Transverse colon (tissue), 4 donors: ENCODE measurements at regions not wholly inside any gene's neighbourhood (a gene's known extent, or its start where the extent isn't known, plus 50 kb on each side); places are given as distances from the start of the nearest gene placed in this dataset.

ENCODE experiments used
- DNase-seq: peaks from one replicate; pipeline ENCODE4 v3.0.0-alpha.2; 2019
- H3K27ac ChIP-seq, 4 donors: fragments of 200-600 bp; sonication (generic); 2 replicates each; pipeline ENCODE4 v1.5.1; 2016 to 2018; ENCODE audit warnings: inconsistent platforms in 4 of 4
- H3K27me3 ChIP-seq: fragments of 200-600 bp; sonication (generic); 2 replicates; pipeline ENCODE4 v1.5.1; 2017; ENCODE audit warnings: inconsistent platforms
- H3K36me3 ChIP-seq, 4 donors: fragments of 200-600 bp; sonication (generic); 2 replicates each; pipeline ENCODE4 v1.5.1; 2017 to 2019; ENCODE audit warnings: inconsistent platforms in 4 of 4
- H3K4me1 ChIP-seq, 4 donors: fragments of 200-600 bp; sonication (generic); 2 replicates each; pipeline ENCODE4 v1.5.1; 2017 to 2020; ENCODE audit warnings: inconsistent platforms in 4 of 4
- H3K4me3 ChIP-seq, 4 donors: fragments of 200-600 bp; sonication (generic); 1 replicate in 1 of 4; 2 replicates in 3 of 4; pipeline versions ENCODE4 v1.5.1 to v1.6.1; 2017 to 2019; ENCODE audit warnings: inconsistent platforms in 4 of 4
- H3K9me3 ChIP-seq, 2 donors: fragments of 200-600 bp; sonication (generic); 2 replicates each; pipeline ENCODE4 v1.5.1; 2017 to 2019; ENCODE audit warnings: inconsistent platforms in 2 of 2
- EP300 ChIP-seq: sonication (generic); formaldehyde crosslinking; IDR thresholded peaks from one replicate; pipeline ENCODE4 v1.6.1; 2017; ENCODE audit warnings: antibody characterized with exemption, low read depth
- POLR2A ChIP-seq: fragments of 450-650 bp; IDR thresholded peaks from one replicate; pipeline ENCODE4 v1.6.1; 2016; ENCODE audit warnings: antibody characterized with exemption, mild to moderate bottlenecking, moderate library complexity
- POLR2AphosphoS5 ChIP-seq, 3 donors: sonication (generic); formaldehyde crosslinking; IDR thresholded peaks; one replicate each; pipeline ENCODE4 v1.6.1; 2016; ENCODE audit warnings: antibody characterized with exemption in 3 of 3
- whole genome bisulfite sequencing, 2 donors: methylation state at CpG; one replicate each; pipeline ENCODE4 v1.1.5; 2018; ENCODE audit warnings: low coverage in 1 of 2; 5-methylcytosine and 5-hydroxymethylcytosine counted together
- in situ Hi-C, 4 donors: fragments of 200-750 bp; cut with MboI; loops; one replicate each; pipeline versions ENCODE4 v1.15.0 to v1.15.1; 2017; ENCODE audit warnings: low sequenced_read_pairs in 3 of 4, low pct_ligation_motif_present in 1 of 4, low pct_unique_long_range_greater_than_20kb in 1 of 4
- intact Hi-C: fragments of 100-400 bp; cut with DNase I; formaldehyde crosslinking; loops from one replicate; pipeline ENCODE4 v1.15.1; 2023; ENCODE audit warnings: low total_unique reads
- TF ChIP-seq, protein P1 (sequence below), 5 experiments: fragments of 200-600 bp in 3 of 5; fragments of 450-650 bp in 2 of 5; sonication (generic) in 3 of 5; IDR thresholded peaks; 1 replicate in 2 of 5; 2 replicates in 3 of 5; pipeline ENCODE4 v1.5.1; 2016 to 2017; ENCODE audit warnings: antibody characterized with exemption in 5 of 5, inconsistent platforms in 3 of 5, mild to moderate bottlenecking in 2 of 5, moderate library complexity in 1 of 5

- no peak for DNase-seq
- H3K27me3 ChIP-seq = no peaks in the 10 kb centered on the region
- no peaks in the 10 kb centered on the region for H3K4me1 ChIP-seq
- no peak overlapping the region for H3K4me3 ChIP-seq
- in situ Hi-C loops (no loop called here), intact Hi-C loops (no loop called here)
- H3K9me3 ChIP-seq = no peaks in the 10 kb centered on the region
- 50 to 85% methylated on average over 2 of the region's 2 CpGs for WGBS, 2 donors
- H3K36me3 ChIP-seq = no peaks in the 10 kb centered on the region
- no peak overlapping the region for H3K27ac ChIP-seq
- TF ChIP-seq, protein P1, sequence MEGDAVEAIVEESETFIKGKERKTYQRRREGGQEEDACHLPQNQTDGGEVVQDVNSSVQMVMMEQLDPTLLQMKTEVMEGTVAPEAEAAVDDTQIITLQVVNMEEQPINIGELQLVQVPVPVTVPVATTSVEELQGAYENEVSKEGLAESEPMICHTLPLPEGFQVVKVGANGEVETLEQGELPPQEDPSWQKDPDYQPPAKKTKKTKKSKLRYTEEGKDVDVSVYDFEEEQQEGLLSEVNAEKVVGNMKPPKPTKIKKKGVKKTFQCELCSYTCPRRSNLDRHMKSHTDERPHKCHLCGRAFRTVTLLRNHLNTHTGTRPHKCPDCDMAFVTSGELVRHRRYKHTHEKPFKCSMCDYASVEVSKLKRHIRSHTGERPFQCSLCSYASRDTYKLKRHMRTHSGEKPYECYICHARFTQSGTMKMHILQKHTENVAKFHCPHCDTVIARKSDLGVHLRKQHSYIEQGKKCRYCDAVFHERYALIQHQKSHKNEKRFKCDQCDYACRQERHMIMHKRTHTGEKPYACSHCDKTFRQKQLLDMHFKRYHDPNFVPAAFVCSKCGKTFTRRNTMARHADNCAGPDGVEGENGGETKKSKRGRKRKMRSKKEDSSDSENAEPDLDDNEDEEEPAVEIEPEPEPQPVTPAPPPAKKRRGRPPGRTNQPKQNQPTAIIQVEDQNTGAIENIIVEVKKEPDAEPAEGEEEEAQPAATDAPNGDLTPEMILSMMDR (IDR thresholded peaks at IDR 0.05) = no peak
- TF ChIP-seq EP300 = no peak
- no peak for TF ChIP-seq POLR2A
- TF ChIP-seq POLR2AphosphoS5 (IDR thresholded peaks at IDR 0.05) = no peak
Observed at GRCh38 chr14:62027958-62028357, 265.7 kb downstream of the SNAPC1 start.

DNA sequence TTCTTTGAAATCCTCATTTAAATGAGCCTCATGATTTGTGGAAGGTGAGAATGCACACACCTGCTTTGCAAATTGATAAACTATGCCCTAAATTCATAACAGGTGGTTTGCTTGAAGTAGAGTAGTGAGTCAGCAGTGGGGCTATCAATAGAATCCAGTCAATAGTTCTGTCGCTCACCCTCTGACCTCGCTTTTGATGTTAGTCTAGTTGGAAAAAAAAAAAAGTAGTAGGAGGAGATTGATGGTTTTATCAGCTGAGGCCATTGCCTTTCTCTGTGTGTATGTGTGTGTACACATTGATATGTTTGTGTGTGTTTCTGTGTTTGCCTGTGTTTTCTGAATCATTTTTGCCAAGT, 267.3 kb downstream of the SNAPC1 start:
- WGBS, 2 donors = 64 to 67% methylated on average over 2 of the region's 2 CpGs
- in situ Hi-C loops = no loop called here
- Histone ChIP-seq H3K4me1 (no peaks in the 10 kb centered on the region), H3K36me3 (no peaks in the 10 kb centered on the region), H3K4me3 (no peak overlapping the region), H3K27me3 (no peaks in the 10 kb centered on the region), H3K9me3 (no peaks in the 10 kb centered on the region), H3K27ac (no peak overlapping the region)
- no peak for DNase-seq
- TF ChIP-seq EP300 (no peak), POLR2A (no peak), POLR2AphosphoS5 (IDR thresholded peaks at IDR 0.05) (no peak)
- TF ChIP-seq, protein P1 (IDR thresholded peaks at IDR 0.05) = no peak
- intact Hi-C loops = no loop called here

DNA sequence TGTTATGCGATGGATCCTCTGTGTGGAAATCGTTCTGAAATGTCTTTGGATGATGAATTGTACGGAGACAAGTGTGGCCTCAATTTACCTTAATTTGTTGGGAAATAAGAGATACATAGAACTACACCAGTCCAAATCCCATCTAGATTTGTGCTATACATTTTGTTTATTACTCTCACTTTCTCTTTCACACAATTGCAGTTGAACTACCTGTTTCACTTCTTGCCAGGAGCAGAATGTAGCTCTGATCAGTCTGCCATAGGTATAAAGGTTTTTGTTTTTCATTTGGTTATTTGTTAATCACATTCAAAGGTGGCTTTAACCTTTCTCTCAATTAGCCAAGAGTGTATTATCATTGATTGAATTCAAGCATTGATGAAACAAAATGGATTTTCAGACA, 268.2 kb downstream of the SNAPC1 start:
- no peaks in the 10 kb centered on the region for H3K4me1 ChIP-seq
- no peak overlapping the region for H3K27ac ChIP-seq
- TF ChIP-seq POLR2A (no peak), EP300 (no peak), POLR2AphosphoS5 (IDR thresholded peaks at IDR 0.05) (no peak)
- TF ChIP-seq, protein P1 (IDR thresholded peaks at IDR 0.05) = no peak
- intact Hi-C loops (no loop called here), in situ Hi-C loops (no loop called here)
- no peaks in the 10 kb centered on the region for H3K27me3 ChIP-seq
- H3K36me3 ChIP-seq = no peaks in the 10 kb centered on the region
- H3K9me3 ChIP-seq = no peaks in the 10 kb centered on the region
- no peak for DNase-seq
- 91 to 94% methylated on average over 3 of the region's 3 CpGs for WGBS, 2 donors
- no peak overlapping the region for H3K4me3 ChIP-seq

- no peaks in the 10 kb centered on the region for H3K9me3 ChIP-seq
- no peaks in the 10 kb centered on the region for H3K4me1 ChIP-seq
- H3K27me3 ChIP-seq = no peaks in the 10 kb centered on the region
- no peak overlapping the region for H3K27ac ChIP-seq
- intact Hi-C loops = no loop called here
- H3K36me3 ChIP-seq = no peaks in the 10 kb centered on the region
- in situ Hi-C loops = no loop called here
- 80 to 93% methylated on average over 2 to 3 of the region's 3 CpGs for WGBS, 2 donors
- TF ChIP-seq, protein P1 (IDR thresholded peaks at IDR 0.05) = no peak
- TF ChIP-seq POLR2A = no peak
- no peak overlapping the region for H3K4me3 ChIP-seq
- no peak for DNase-seq
Observed at GRCh38 chr14:62031504-62031903, 269.3 kb downstream of the SNAPC1 start.
